Keratinocyte (primary cell): ENCODE measurements at regions not wholly inside any gene's neighbourhood (a gene's known extent, or its start where the extent isn't known, plus 50 kb on each side); places are given as distances from the start of the nearest gene placed in this dataset.

ENCODE experiments used
- DNase-seq: peaks from one replicate; pipeline ENCODE4 v3.0.0-alpha.2; 2011; ENCODE audit warnings: low read depth, missing footprints, low spot score
- FAIRE-seq: peaks from 2 replicates; lab custom pipeline; 2011; peaks lifted over from hg19 to GRCh38; lab: Jason Lieb, UNC
- H2AFZ ChIP-seq: 2 replicates; pipeline ENCODE4 v1.6.0; 2012; ENCODE audit warnings: low read length, control low read depth, inconsistent platforms; ENCODE audit not compliant: control insufficient read depth
- H3K27ac ChIP-seq: 2 replicates; pipeline ENCODE4 v1.5.1; 2011; ENCODE audit warnings: low read length; ENCODE audit not compliant: control insufficient read depth, insufficient read depth
- H3K27me3 ChIP-seq: 3 replicates; pipeline ENCODE4 v1.6.0; 2011; ENCODE audit warnings: low read length; ENCODE audit not compliant: control insufficient read depth, insufficient read depth; ENCODE audit errors: extremely low read depth
- H3K36me3 ChIP-seq, 2 experiments: 2 replicates in 1 of 2; 3 replicates in 1 of 2; pipeline ENCODE4 v1.5.1; 2011; ENCODE audit warnings: low read length in 2 of 2, mild to moderate bottlenecking in 1 of 2; ENCODE audit not compliant: control insufficient read depth in 2 of 2, insufficient read depth in 2 of 2; ENCODE audit errors: extremely low read depth in 1 of 2
- H3K4me1 ChIP-seq: 3 replicates; pipeline ENCODE4 v1.5.1; 2011; ENCODE audit warnings: low read length; ENCODE audit not compliant: control insufficient read depth, insufficient read depth; ENCODE audit errors: extremely low read depth
- H3K4me2 ChIP-seq: 3 replicates; pipeline ENCODE4 v1.6.0; 2011; ENCODE audit warnings: low read depth, low read length; ENCODE audit not compliant: control insufficient read depth, insufficient read depth; ENCODE audit errors: extremely low read depth
- H3K4me3 ChIP-seq, 3 experiments: fragments of 200-600 bp in 1 of 3; sonication (generic) in 1 of 3; 2 replicates in 2 of 3; 3 replicates in 1 of 3; pipeline ENCODE4 v1.5.1; 2011 to 2016; ENCODE audit warnings: low read length in 3 of 3, mild to moderate bottlenecking in 3 of 3, control low read depth in 2 of 3, inconsistent platforms in 1 of 3, low read depth in 1 of 3, mixed read lengths in 1 of 3, mixed run types in 1 of 3, moderate library complexity in 1 of 3; ENCODE audit not compliant: control insufficient read depth in 2 of 3, insufficient read depth in 2 of 3; ENCODE audit errors: extremely low read depth in 1 of 3
- H3K79me2 ChIP-seq: 2 replicates; pipeline ENCODE4 v1.6.0; 2012; ENCODE audit warnings: low read length; ENCODE audit not compliant: control insufficient read depth, insufficient read depth
- H3K9ac ChIP-seq: 3 replicates; pipeline ENCODE4 v1.6.0; 2011; ENCODE audit warnings: low read length; ENCODE audit not compliant: control insufficient read depth, insufficient read depth; ENCODE audit errors: extremely low read depth
- H3K9me1 ChIP-seq: 3 replicates; pipeline ENCODE4 v1.6.0; 2011; ENCODE audit warnings: low read length; ENCODE audit not compliant: control insufficient read depth, insufficient read depth; ENCODE audit errors: extremely low read depth
- H3K9me3 ChIP-seq: 2 replicates; pipeline ENCODE4 v1.5.1; 2012; ENCODE audit warnings: low read depth, low read length; ENCODE audit not compliant: control insufficient read depth
- H4K20me1 ChIP-seq: 3 replicates; pipeline ENCODE4 v1.6.0; 2011; ENCODE audit warnings: low read length; ENCODE audit not compliant: control insufficient read depth, insufficient read depth; ENCODE audit errors: extremely low read depth
- CTCF ChIP-seq, 3 experiments: IDR thresholded peaks in 1 of 3; conservative IDR thresholded peaks in 1 of 3; optimal IDR thresholded peaks in 1 of 3; 2 replicates in 2 of 3; 3 replicates in 1 of 3; pipeline versions ENCODE3 to v1.5.1; 2011; ENCODE audit warnings: low read length in 3 of 3, mild to moderate bottlenecking in 3 of 3, moderate library complexity in 2 of 3, control low read depth in 1 of 3, inconsistent platforms in 1 of 3; ENCODE audit not compliant: insufficient read depth in 2 of 3; ENCODE audit errors: extremely low read depth in 1 of 3
- EZH2 ChIP-seq: IDR thresholded peaks from one replicate; pipeline ENCODE4 v1.6.1; 2012; ENCODE audit warnings: inconsistent platforms, mild to moderate bottlenecking, low read length, moderate library complexity
- dilution Hi-C: fragments of 300-500 bp; cut with MboI; formaldehyde crosslinking; loops from one replicate; pipeline ENCODE4 v1.7.0; 2020; ENCODE audit warnings: low sequenced_read_pairs; ENCODE audit not compliant: extremely low pct_ligation_motif_present

GRCh38 chr15:88388686-88389085 lies 78.5 kb downstream of the MRPL46 start:
- Histone ChIP-seq H3K9ac (no peak overlapping the region), H4K20me1 (no peaks in the 10 kb centered on the region), H3K27me3 (no peaks in the 10 kb centered on the region), H3K4me1 (no peaks in the 10 kb centered on the region), H3K36me3 (no peaks in the 10 kb centered on the region), H3K79me2 (no peaks in the 10 kb centered on the region), H3K4me3 (no peak overlapping the region), H3K4me2 (no peak overlapping the region), H3K9me1 (no peaks in the 10 kb centered on the region), H3K9me3 (no peaks in the 10 kb centered on the region), H3K27ac (no peak overlapping the region), H2AFZ (no peak overlapping the region)
- dilution Hi-C loops = no loop called here
- FAIRE-seq = no peak
- no peak for TF ChIP-seq EZH2
- no peak for TF ChIP-seq CTCF (optimal IDR thresholded peaks at IDR 0.05 in 1 of 3, IDR thresholded peaks at IDR 0.05 in 1 of 3, conservative IDR thresholded peaks at IDR 0.05 in 1 of 3; ENCODE audit: extremely low read depth in 1 of 3, insufficient read depth in 2 of 3, low read length in 3 of 3)
- DNase-seq = no peak

GRCh38 chr15:88385078-88385700 lies 82.0 kb downstream of the MRPL46 start:
- Histone ChIP-seq H3K27ac (no peak overlapping the region), H4K20me1 (no peaks in the 10 kb centered on the region), H3K9ac (no peak overlapping the region), H3K36me3 (no peaks in the 10 kb centered on the region), H3K4me1 (no peaks in the 10 kb centered on the region), H3K4me2 (no peak overlapping the region), H3K79me2 (no peaks in the 10 kb centered on the region), H3K4me3 (no peak overlapping the region), H2AFZ (no peak overlapping the region), H3K27me3 (no peaks in the 10 kb centered on the region), H3K9me3 (no peaks in the 10 kb centered on the region), H3K9me1 (no peaks in the 10 kb centered on the region)
- TF ChIP-seq EZH2 = no peak
- no peak for TF ChIP-seq CTCF (optimal IDR thresholded peaks at IDR 0.05 in 1 of 3, IDR thresholded peaks at IDR 0.05 in 1 of 3, conservative IDR thresholded peaks at IDR 0.05 in 1 of 3; ENCODE audit: extremely low read depth in 1 of 3, insufficient read depth in 2 of 3, low read length in 3 of 3)
- FAIRE-seq (no peak), DNase-seq (no peak)
- dilution Hi-C loops = no loop called here
